GM23338 (cell line): ENCODE measurements at regions not wholly inside any gene's neighbourhood (a gene's known extent, or its start where the extent isn't known, plus 50 kb on each side); places are given as distances from the start of the nearest gene placed in this dataset.

ENCODE experiments used
- ATAC-seq: fragments of 200-7000 bp; cut with Tn5 transposase; 3 replicates; pipeline ENCODE4 v1.9.1; 2020
- DNase-seq: peaks from one replicate; pipeline ENCODE4 v3.0.0-alpha.2; 2015; ENCODE audit warnings: low spot score
- H2AFZ ChIP-seq: fragments of 200-600 bp; sonication (generic); 2 replicates; pipeline ENCODE4 v1.8.0; 2016; ENCODE audit warnings: antibody characterized with exemption, mild to moderate bottlenecking, moderate library complexity
- H3F3A ChIP-seq: fragments of 200-600 bp; sonication (generic); replicated peaks from 2 replicates; pipeline ENCODE4 v1.8.0; 2017; ENCODE audit warnings: antibody characterized with exemption, mixed run types, low read depth
- H3K27ac ChIP-seq: fragments of 200-600 bp; sonication (generic); 2 replicates; pipeline ENCODE4 v1.6.1; 2016; ENCODE audit warnings: low read depth
- H3K27me3 ChIP-seq: fragments of 200-600 bp; sonication (generic); 2 replicates; pipeline ENCODE4 v1.8.0; 2016; ENCODE audit warnings: mild to moderate bottlenecking, mixed run types, moderate library complexity; ENCODE audit not compliant: insufficient read depth
- H3K36me3 ChIP-seq: fragments of 200-600 bp; sonication (generic); 2 replicates; pipeline ENCODE4 v1.8.0; 2016; ENCODE audit warnings: mild to moderate bottlenecking; ENCODE audit not compliant: insufficient read depth
- H3K4me1 ChIP-seq: fragments of 200-600 bp; sonication (generic); 2 replicates; pipeline ENCODE4 v1.8.0; 2016; ENCODE audit warnings: mild to moderate bottlenecking, moderate library complexity; ENCODE audit not compliant: insufficient read depth
- H3K4me2 ChIP-seq: fragments of 200-600 bp; sonication (generic); 2 replicates; pipeline ENCODE4 v1.7.1; 2017; ENCODE audit warnings: mixed run types
- H3K4me3 ChIP-seq: fragments of 200-600 bp; sonication (generic); 2 replicates; pipeline ENCODE4 v1.6.1; 2016; ENCODE audit warnings: mixed run types
- H3K79me2 ChIP-seq: fragments of 200-600 bp; sonication (generic); replicated peaks from 2 replicates; pipeline ENCODE4 v1.8.0; 2017; ENCODE audit warnings: mild to moderate bottlenecking; ENCODE audit not compliant: insufficient read depth
- H3K9me2 ChIP-seq: fragments of 200-600 bp; sonication (generic); 2 replicates; pipeline ENCODE4 v1.8.0; 2017; ENCODE audit not compliant: insufficient read depth
- H4K20me1 ChIP-seq: fragments of 200-600 bp; sonication (generic); replicated peaks from 2 replicates; pipeline ENCODE4 v1.8.0; 2017; ENCODE audit warnings: mild to moderate bottlenecking; ENCODE audit not compliant: insufficient read depth
- H3K27ac Mint-ChIP-seq: 2 replicates; pipeline ENCODE4 v1.8.0; 2020; ENCODE audit warnings: inconsistent platforms, mild to moderate bottlenecking, moderate library complexity, mixed read lengths
- H3K27me3 Mint-ChIP-seq: 3 replicates; pipeline ENCODE4 v1.8.0; 2022; ENCODE audit warnings: low read depth, mild to moderate bottlenecking, moderate library complexity, mixed read lengths, inconsistent platforms; ENCODE audit not compliant: insufficient read depth, poor library complexity
- H3K36me3 Mint-ChIP-seq: 3 replicates; pipeline ENCODE4 v1.8.0; 2021; ENCODE audit warnings: low read depth, mild to moderate bottlenecking, inconsistent platforms, moderate library complexity, mixed read lengths
- H3K4me1 Mint-ChIP-seq: 3 replicates; pipeline ENCODE4 v1.8.0; 2020; ENCODE audit warnings: mild to moderate bottlenecking, inconsistent platforms, mixed read lengths
- H3K4me3 Mint-ChIP-seq: 3 replicates; pipeline ENCODE4 v1.8.0; 2021; ENCODE audit warnings: moderate library complexity, mild to moderate bottlenecking, inconsistent platforms, mixed read lengths
- H3K9me3 Mint-ChIP-seq: 3 replicates; pipeline ENCODE4 v1.8.0; 2020; ENCODE audit warnings: moderate library complexity, mild to moderate bottlenecking, inconsistent platforms, mixed read lengths
- CREB1 ChIP-seq: fragments of 250-450 bp; sonication (Bioruptor Pico); IDR thresholded peaks from 2 replicates; pipeline ENCODE4 v1.5.0; 2020; ENCODE audit warnings: low read depth, mild to moderate bottlenecking, moderate library complexity
- EZH2 ChIP-seq: fragments of 200-600 bp; sonication (generic); IDR thresholded peaks from one replicate; pipeline ENCODE4 v1.8.0; 2017; ENCODE audit warnings: antibody characterized with exemption, mild to moderate bottlenecking, low read depth; ENCODE audit not compliant: unreplicated experiment
- ZNF114 ChIP-seq: fragments of 250-450 bp; sonication (Bioruptor Pico); IDR thresholded peaks from 2 replicates; pipeline ENCODE4 v1.5.0; 2020; ENCODE audit warnings: mild to moderate bottlenecking, moderate library complexity
- ZNF331 ChIP-seq: fragments of 250-450 bp; sonication (Bioruptor Pico); IDR thresholded peaks from 2 replicates; pipeline ENCODE4 v1.5.0; 2020; ENCODE audit warnings: low read depth, mild to moderate bottlenecking, moderate library complexity
- TF ChIP-seq, protein P1 (sequence below): IDR thresholded peaks from one replicate; pipeline ENCODE4 v1.6.1; 2018; ENCODE audit warnings: antibody characterized with exemption; ENCODE audit not compliant: unreplicated experiment
- TF ChIP-seq, protein P2 (sequence below): IDR thresholded peaks from 2 replicates; pipeline ENCODE4 v1.6.1; 2016; ENCODE audit warnings: antibody characterized with exemption
- TF ChIP-seq, protein P3 (sequence below): fragments of 250-450 bp; sonication (Bioruptor Pico); IDR thresholded peaks from 2 replicates; pipeline ENCODE4 v1.5.0; 2020; ENCODE audit warnings: mild to moderate bottlenecking, moderate library complexity
- TF ChIP-seq, protein P4 (sequence below), 2 experiments: fragments of 200-600 bp in 1 of 2; sonication (generic) in 1 of 2; conservative IDR thresholded peaks; 2 replicates each; pipeline versions ENCODE4 v1.5.1 to v1.6.1; 2016 to 2017; ENCODE audit warnings: antibody characterized with exemption in 2 of 2, low read depth in 2 of 2, mild to moderate bottlenecking in 2 of 2, moderate library complexity in 1 of 2

DNA sequence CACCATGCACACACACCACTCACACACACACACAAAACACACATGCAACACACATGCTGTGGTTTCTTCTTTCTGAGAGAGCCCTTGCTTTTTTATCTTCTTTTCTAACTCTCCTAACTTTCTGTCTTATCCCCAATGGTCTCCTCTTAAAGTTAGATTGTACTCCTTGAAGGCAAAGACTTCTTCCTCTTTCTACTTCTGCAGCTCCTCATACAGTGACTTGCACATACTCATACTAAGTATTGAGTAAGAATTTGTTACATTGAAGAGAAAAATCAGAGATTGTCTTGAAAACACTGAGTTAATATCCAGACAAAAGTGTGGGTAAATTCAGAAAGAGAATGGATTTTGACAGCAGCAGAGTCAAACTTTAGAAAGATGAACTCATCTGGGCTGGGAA is 64.4 kb downstream of the GTPBP8 start:
- H3K4me1 Mint-ChIP-seq: peaks cover 5% of the 10 kb centered on the region; the same call in 1 of the 3 replicates
- no peaks in the 10 kb centered on the region for H3K9me3 Mint-ChIP-seq
- no peaks in the 10 kb centered on the region for H3K36me3 Mint-ChIP-seq
- Histone ChIP-seq H3K4me3 (no peak overlapping the region), H3K9me2 (no peaks in the 10 kb centered on the region), H3K4me2 (no peak overlapping the region), H3K4me1 (no peaks in the 10 kb centered on the region), H2AFZ (no peak overlapping the region), H3K27me3 (no peaks in the 10 kb centered on the region), H3K79me2 (no peaks in the 10 kb centered on the region), H3K36me3 (no peaks in the 10 kb centered on the region), H3K27ac (no peak overlapping the region), H3F3A (no peaks in the 10 kb centered on the region), H4K20me1 (no peaks in the 10 kb centered on the region)
- TF ChIP-seq, protein P1, sequence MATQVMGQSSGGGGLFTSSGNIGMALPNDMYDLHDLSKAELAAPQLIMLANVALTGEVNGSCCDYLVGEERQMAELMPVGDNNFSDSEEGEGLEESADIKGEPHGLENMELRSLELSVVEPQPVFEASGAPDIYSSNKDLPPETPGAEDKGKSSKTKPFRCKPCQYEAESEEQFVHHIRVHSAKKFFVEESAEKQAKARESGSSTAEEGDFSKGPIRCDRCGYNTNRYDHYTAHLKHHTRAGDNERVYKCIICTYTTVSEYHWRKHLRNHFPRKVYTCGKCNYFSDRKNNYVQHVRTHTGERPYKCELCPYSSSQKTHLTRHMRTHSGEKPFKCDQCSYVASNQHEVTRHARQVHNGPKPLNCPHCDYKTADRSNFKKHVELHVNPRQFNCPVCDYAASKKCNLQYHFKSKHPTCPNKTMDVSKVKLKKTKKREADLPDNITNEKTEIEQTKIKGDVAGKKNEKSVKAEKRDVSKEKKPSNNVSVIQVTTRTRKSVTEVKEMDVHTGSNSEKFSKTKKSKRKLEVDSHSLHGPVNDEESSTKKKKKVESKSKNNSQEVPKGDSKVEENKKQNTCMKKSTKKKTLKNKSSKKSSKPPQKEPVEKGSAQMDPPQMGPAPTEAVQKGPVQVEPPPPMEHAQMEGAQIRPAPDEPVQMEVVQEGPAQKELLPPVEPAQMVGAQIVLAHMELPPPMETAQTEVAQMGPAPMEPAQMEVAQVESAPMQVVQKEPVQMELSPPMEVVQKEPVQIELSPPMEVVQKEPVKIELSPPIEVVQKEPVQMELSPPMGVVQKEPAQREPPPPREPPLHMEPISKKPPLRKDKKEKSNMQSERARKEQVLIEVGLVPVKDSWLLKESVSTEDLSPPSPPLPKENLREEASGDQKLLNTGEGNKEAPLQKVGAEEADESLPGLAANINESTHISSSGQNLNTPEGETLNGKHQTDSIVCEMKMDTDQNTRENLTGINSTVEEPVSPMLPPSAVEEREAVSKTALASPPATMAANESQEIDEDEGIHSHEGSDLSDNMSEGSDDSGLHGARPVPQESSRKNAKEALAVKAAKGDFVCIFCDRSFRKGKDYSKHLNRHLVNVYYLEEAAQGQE: no peak
- TF ChIP-seq ZNF331 (CRISPR knock-in tag) (no peak), EZH2 (no peak), CREB1 (CRISPR knock-in tag) (no peak), ZNF114 (CRISPR knock-in tag) (no peak)
- TF ChIP-seq, protein P2, sequence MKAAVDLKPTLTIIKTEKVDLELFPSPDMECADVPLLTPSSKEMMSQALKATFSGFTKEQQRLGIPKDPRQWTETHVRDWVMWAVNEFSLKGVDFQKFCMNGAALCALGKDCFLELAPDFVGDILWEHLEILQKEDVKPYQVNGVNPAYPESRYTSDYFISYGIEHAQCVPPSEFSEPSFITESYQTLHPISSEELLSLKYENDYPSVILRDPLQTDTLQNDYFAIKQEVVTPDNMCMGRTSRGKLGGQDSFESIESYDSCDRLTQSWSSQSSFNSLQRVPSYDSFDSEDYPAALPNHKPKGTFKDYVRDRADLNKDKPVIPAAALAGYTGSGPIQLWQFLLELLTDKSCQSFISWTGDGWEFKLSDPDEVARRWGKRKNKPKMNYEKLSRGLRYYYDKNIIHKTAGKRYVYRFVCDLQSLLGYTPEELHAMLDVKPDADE: no peak
- TF ChIP-seq, protein P3, sequence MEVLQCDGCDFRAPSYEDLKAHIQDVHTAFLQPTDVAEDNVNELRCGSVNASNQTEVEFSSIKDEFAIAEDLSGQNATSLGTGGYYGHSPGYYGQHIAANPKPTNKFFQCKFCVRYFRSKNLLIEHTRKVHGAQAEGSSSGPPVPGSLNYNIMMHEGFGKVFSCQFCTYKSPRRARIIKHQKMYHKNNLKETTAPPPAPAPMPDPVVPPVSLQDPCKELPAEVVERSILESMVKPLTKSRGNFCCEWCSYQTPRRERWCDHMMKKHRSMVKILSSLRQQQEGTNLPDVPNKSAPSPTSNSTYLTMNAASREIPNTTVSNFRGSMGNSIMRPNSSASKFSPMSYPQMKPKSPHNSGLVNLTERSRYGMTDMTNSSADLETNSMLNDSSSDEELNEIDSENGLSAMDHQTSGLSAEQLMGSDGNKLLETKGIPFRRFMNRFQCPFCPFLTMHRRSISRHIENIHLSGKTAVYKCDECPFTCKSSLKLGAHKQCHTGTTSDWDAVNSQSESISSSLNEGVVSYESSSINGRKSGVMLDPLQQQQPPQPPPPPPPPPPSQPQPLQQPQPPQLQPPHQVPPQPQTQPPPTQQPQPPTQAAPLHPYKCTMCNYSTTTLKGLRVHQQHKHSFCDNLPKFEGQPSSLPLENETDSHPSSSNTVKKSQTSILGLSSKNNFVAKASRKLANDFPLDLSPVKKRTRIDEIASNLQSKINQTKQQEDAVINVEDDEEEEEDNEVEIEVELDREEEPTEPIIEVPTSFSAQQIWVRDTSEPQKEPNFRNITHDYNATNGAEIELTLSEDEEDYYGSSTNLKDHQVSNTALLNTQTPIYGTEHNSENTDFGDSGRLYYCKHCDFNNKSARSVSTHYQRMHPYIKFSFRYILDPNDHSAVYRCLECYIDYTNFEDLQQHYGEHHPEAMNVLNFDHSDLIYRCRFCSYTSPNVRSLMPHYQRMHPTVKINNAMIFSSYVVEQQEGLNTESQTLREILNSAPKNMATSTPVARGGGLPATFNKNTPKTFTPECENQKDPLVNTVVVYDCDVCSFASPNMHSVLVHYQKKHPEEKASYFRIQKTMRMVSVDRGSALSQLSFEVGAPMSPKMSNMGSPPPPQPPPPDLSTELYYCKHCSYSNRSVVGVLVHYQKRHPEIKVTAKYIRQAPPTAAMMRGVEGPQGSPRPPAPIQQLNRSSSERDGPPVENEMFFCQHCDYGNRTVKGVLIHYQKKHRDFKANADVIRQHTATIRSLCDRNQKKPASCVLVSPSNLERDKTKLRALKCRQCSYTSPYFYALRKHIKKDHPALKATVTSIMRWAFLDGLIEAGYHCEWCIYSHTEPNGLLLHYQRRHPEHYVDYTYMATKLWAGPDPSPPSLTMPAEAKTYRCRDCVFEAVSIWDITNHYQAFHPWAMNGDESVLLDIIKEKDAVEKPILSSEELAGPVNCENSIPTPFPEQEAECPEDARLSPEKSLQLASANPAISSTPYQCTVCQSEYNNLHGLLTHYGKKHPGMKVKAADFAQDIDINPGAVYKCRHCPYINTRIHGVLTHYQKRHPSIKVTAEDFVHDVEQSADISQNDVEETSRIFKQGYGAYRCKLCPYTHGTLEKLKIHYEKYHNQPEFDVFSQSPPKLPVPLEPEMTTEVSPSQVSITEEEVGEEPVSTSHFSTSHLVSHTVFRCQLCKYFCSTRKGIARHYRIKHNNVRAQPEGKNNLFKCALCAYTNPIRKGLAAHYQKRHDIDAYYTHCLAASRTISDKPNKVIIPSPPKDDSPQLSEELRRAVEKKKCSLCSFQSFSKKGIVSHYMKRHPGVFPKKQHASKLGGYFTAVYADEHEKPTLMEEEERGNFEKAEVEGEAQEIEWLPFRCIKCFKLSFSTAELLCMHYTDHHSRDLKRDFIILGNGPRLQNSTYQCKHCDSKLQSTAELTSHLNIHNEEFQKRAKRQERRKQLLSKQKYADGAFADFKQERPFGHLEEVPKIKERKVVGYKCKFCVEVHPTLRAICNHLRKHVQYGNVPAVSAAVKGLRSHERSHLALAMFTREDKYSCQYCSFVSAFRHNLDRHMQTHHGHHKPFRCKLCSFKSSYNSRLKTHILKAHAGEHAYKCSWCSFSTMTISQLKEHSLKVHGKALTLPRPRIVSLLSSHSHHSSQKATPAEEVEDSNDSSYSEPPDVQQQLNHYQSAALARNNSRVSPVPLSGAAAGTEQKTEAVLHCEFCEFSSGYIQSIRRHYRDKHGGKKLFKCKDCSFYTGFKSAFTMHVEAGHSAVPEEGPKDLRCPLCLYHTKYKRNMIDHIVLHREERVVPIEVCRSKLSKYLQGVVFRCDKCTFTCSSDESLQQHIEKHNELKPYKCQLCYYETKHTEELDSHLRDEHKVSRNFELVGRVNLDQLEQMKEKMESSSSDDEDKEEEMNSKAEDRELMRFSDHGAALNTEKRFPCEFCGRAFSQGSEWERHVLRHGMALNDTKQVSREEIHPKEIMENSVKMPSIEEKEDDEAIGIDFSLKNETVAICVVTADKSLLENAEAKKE (CRISPR knock-in tag): no peak
- TF ChIP-seq, protein P4, sequence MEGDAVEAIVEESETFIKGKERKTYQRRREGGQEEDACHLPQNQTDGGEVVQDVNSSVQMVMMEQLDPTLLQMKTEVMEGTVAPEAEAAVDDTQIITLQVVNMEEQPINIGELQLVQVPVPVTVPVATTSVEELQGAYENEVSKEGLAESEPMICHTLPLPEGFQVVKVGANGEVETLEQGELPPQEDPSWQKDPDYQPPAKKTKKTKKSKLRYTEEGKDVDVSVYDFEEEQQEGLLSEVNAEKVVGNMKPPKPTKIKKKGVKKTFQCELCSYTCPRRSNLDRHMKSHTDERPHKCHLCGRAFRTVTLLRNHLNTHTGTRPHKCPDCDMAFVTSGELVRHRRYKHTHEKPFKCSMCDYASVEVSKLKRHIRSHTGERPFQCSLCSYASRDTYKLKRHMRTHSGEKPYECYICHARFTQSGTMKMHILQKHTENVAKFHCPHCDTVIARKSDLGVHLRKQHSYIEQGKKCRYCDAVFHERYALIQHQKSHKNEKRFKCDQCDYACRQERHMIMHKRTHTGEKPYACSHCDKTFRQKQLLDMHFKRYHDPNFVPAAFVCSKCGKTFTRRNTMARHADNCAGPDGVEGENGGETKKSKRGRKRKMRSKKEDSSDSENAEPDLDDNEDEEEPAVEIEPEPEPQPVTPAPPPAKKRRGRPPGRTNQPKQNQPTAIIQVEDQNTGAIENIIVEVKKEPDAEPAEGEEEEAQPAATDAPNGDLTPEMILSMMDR (conservative IDR thresholded peaks at IDR 0.05; ENCODE audit: low read depth in 2 of 2): no peak
- DNase-seq (no peak), ATAC-seq (no peak)
- no peak overlapping the region for H3K4me3 Mint-ChIP-seq
- peaks cover 3% of the 10 kb centered on the region for H3K27me3 Mint-ChIP-seq
- no peak overlapping the region for H3K27ac Mint-ChIP-seq
